ENCODE measurements at regions not wholly inside any gene's neighbourhood (a gene's known extent, or its start where the extent isn't known, plus 50 kb on each side); places are given as distances from the start of the nearest gene placed in this dataset.

- TF ChIP-seq CTCF (IDR thresholded peaks at IDR 0.05) (no peak), REST (IDR thresholded peaks at IDR 0.05; ENCODE audit: insufficient read depth in 1 of 2, low read depth in 2 of 2, low read length in 1 of 2) (no peak), POLR2AphosphoS5 (IDR thresholded peaks at IDR 0.05; ENCODE audit: low read depth, low read length) (no peak), TCF7L2 (IDR thresholded peaks at IDR 0.05; ENCODE audit: low read depth, low read length) (no peak), SIN3A (IDR thresholded peaks at IDR 0.05; ENCODE audit: borderline replicate concordance, insufficient read depth, low read depth, low read length) (no peak)
Observed at GRCh38 chr3:153928851-153929250, 192.3 kb upstream of the ARHGEF26 start.

Data from Panc1 (cell line).